Endothelial cell of umbilical vein (primary cell): ENCODE measurements at regions not wholly inside any gene's neighbourhood (a gene's known extent, or its start where the extent isn't known, plus 50 kb on each side); places are given as distances from the start of the nearest gene placed in this dataset.

Source experiments
- BruUV-seq: library from RNA; stranded (reverse); fragments of 400-500 nt; replicated peaks from 2 replicates; lab custom pipeline; 2021; lab: Mats Ljungman, UMichigan
- CTCF ChIA-PET: fragments of 300-600, 350-600 bp; sonication (Branson Sonifier 250); formaldehyde crosslinking; loops from one replicate; lab custom pipeline; 2021; ENCODE audit warnings: antibody characterized with exemption, inconsistent platforms; lab: Charles Lee
- POLR2A ChIA-PET: fragments of 300-600, 350-600 bp; sonication (Branson Sonifier 250); formaldehyde crosslinking; loops from one replicate; lab custom pipeline; 2021; ENCODE audit warnings: antibody characterized with exemption, inconsistent platforms; lab: Charles Lee
- DNase-seq: peaks from one replicate; pipeline ENCODE4 v3.0.0-alpha.2; 2011; ENCODE audit warnings: low read depth, low spot score
- FAIRE-seq: peaks from 2 replicates; lab custom pipeline; 2011; peaks lifted over from hg19 to GRCh38; lab: Jason Lieb, UNC
- H2AFZ ChIP-seq: 2 replicates; pipeline ENCODE4 v1.6.0; 2012; ENCODE audit warnings: low read depth, low read length, control low read depth, inconsistent platforms
- H3K27ac ChIP-seq: 2 replicates; pipeline ENCODE4 v1.5.1; 2011; ENCODE audit warnings: low read depth, mild to moderate bottlenecking, control low read depth, low read length, moderate library complexity; ENCODE audit not compliant: insufficient read depth
- H3K27me3 ChIP-seq, 2 experiments: 2 replicates each; pipeline versions ENCODE4 v1.6.0 to v1.6.1; 2011; ENCODE audit warnings: low read length in 2 of 2, mixed read lengths in 1 of 2; ENCODE audit not compliant: control insufficient read depth in 2 of 2, insufficient read depth in 2 of 2
- H3K36me3 ChIP-seq, 2 experiments: 2 replicates in 1 of 2; 3 replicates in 1 of 2; pipeline ENCODE4 v1.5.1; 2011; ENCODE audit warnings: low read length in 2 of 2, mild to moderate bottlenecking in 1 of 2, moderate library complexity in 1 of 2; ENCODE audit not compliant: control insufficient read depth in 2 of 2, insufficient read depth in 2 of 2; ENCODE audit errors: extremely low read depth in 1 of 2
- H3K4me1 ChIP-seq: 3 replicates; pipeline ENCODE4 v1.5.1; 2011; ENCODE audit warnings: mild to moderate bottlenecking, low read length; ENCODE audit not compliant: control insufficient read depth, insufficient read depth; ENCODE audit errors: extremely low read depth
- H3K4me2 ChIP-seq: 2 replicates; pipeline ENCODE4 v1.6.1; 2011; ENCODE audit warnings: low read length, control low read depth, mixed read lengths; ENCODE audit not compliant: insufficient read depth
- H3K4me3 ChIP-seq, 3 experiments: fragments of 200-600 bp in 1 of 3; sonication (generic), shearing (Covaris generic) in 1 of 3; replicated peaks in 1 of 3; 2 replicates each; pipeline ENCODE4 v1.5.1; 2011 to 2016; ENCODE audit warnings: control low read depth in 3 of 3, low read length in 3 of 3, mild to moderate bottlenecking in 2 of 3, inconsistent platforms in 1 of 3, low read depth in 1 of 3, moderate library complexity in 1 of 3; ENCODE audit not compliant: insufficient read depth in 1 of 3
- H3K79me2 ChIP-seq: 2 replicates; pipeline ENCODE4 v1.6.0; 2012; ENCODE audit warnings: low read length, inconsistent platforms; ENCODE audit not compliant: control insufficient read depth, insufficient read depth
- H3K9ac ChIP-seq: replicated peaks from 2 replicates; pipeline ENCODE3; 2011; ENCODE audit warnings: low read length, control low read depth; ENCODE audit not compliant: insufficient read depth; ENCODE audit errors: extremely low read depth
- H3K9me1 ChIP-seq: replicated peaks from 3 replicates; pipeline ENCODE4 v1.6.0; 2011; ENCODE audit warnings: mild to moderate bottlenecking, low read length; ENCODE audit not compliant: control insufficient read depth, insufficient read depth; ENCODE audit errors: extremely low read depth
- H3K9me3 ChIP-seq: replicated peaks from 2 replicates; pipeline ENCODE4 v1.5.1; 2012; ENCODE audit warnings: low read length, inconsistent platforms; ENCODE audit not compliant: control insufficient read depth, insufficient read depth
- H4K20me1 ChIP-seq: replicated peaks from 2 replicates; pipeline ENCODE3; 2011; ENCODE audit warnings: mild to moderate bottlenecking, low read length; ENCODE audit not compliant: control insufficient read depth, insufficient read depth; ENCODE audit errors: extremely low read depth
- FOS ChIP-seq: IDR thresholded peaks from 2 replicates; pipeline ENCODE4 v1.6.1; 2011; ENCODE audit warnings: mild to moderate bottlenecking, low read length, moderate library complexity, borderline replicate concordance; ENCODE audit not compliant: insufficient read depth
- GATA2 ChIP-seq: IDR thresholded peaks from 2 replicates; pipeline ENCODE4 v1.7.0; 2011; ENCODE audit warnings: low read depth, mild to moderate bottlenecking, moderate library complexity, mixed read lengths, low read length; ENCODE audit not compliant: insufficient read length, insufficient read depth
- MYC ChIP-seq: IDR thresholded peaks from one replicate; pipeline ENCODE4 v1.6.1; 2011; ENCODE audit warnings: mild to moderate bottlenecking, low read depth, low read length
- POLR2A ChIP-seq: IDR thresholded peaks from 2 replicates; pipeline ENCODE4 v1.6.1; 2012; ENCODE audit warnings: low read depth, mild to moderate bottlenecking, control low read depth, low read length
- dilution Hi-C: fragments of 300-500 bp; cut with MboI; formaldehyde crosslinking; loops from one replicate; pipeline ENCODE4 v1.15.0; 2019; ENCODE audit warnings: low sequenced_read_pairs; ENCODE audit not compliant: extremely low pct_ligation_motif_present
- intact Hi-C: fragments of 100-400 bp; cut with micrococcal nuclease; formaldehyde crosslinking; loops from one replicate; pipeline ENCODE4 v1.10.0; 2022

GRCh38 chr22:48450188-48450825 is 1377.4 kb downstream of the BRD1 start:
- H4K20me1 ChIP-seq: no peaks in the 10 kb centered on the region
- no peak overlapping the region for H2AFZ ChIP-seq
- no peak overlapping the region for H3K4me3 ChIP-seq
- intact Hi-C loops (no loop called here), dilution Hi-C loops (no loop called here)
- no peaks in the 10 kb centered on the region for H3K27me3 ChIP-seq
- no peak for TF ChIP-seq FOS
- no peak for TF ChIP-seq MYC
- no peak for TF ChIP-seq POLR2A
- no peaks in the 10 kb centered on the region for H3K9me1 ChIP-seq
- no peaks in the 10 kb centered on the region for H3K4me1 ChIP-seq
- no peak overlapping the region for H3K4me2 ChIP-seq
- peaks cover 10% of the 10 kb centered on the region for H3K9me3 ChIP-seq
- H3K9ac ChIP-seq: no peak overlapping the region
- no peak for DNase-seq
- no peaks in the 10 kb centered on the region for H3K36me3 ChIP-seq
- H3K79me2 ChIP-seq: no peaks in the 10 kb centered on the region
- ChIA-PET CTCF (no interaction called here), POLR2A (no interaction called here)
- no peak for FAIRE-seq
- BruUV-seq: no TSS peak
- no peak overlapping the region for H3K27ac ChIP-seq

GRCh38 chr22:48449466-48450187 is 1378.0 kb downstream of the BRD1 start:
- intact Hi-C loops: no loop called here
- Histone ChIP-seq H3K9me1 (no peaks in the 10 kb centered on the region), H3K4me1 (no peaks in the 10 kb centered on the region), H3K27ac (no peak overlapping the region), H3K9me3 (peaks cover 12% of the 10 kb centered on the region), H3K4me2 (no peak overlapping the region), H3K36me3 (no peaks in the 10 kb centered on the region), H4K20me1 (no peaks in the 10 kb centered on the region), H3K27me3 (no peaks in the 10 kb centered on the region), H3K4me3 (no peak overlapping the region), H3K9ac (no peak overlapping the region), H3K79me2 (no peaks in the 10 kb centered on the region), H2AFZ (no peak overlapping the region)
- DNase-seq: no peak
- TF ChIP-seq GATA2: no peak
- no peak for TF ChIP-seq POLR2A
- TF ChIP-seq FOS: no peak
- ChIA-PET CTCF (no interaction called here), POLR2A (no interaction called here)
- no peak for FAIRE-seq
- dilution Hi-C loops: no loop called here
- no TSS peak for BruUV-seq
